Stomach smooth muscle (tissue), 2 donors: ENCODE measurements at regions not wholly inside any gene's neighbourhood (a gene's known extent, or its start where the extent isn't known, plus 50 kb on each side); places are given as distances from the start of the nearest gene placed in this dataset.
"Not testable (repeated sequence)": the region's sequence is repeated elsewhere in the genome, so short reads cannot be mapped to it uniquely, and the experiment has no call there.

ENCODE experiments used
- H3K27ac ChIP-seq: one replicate; pipeline ENCODE4 v1.7.0; 2013; ENCODE audit warnings: mild to moderate bottlenecking, low read length, inconsistent platforms
- H3K27me3 ChIP-seq, 2 donors: one replicate each; pipeline ENCODE4 v1.7.0; 2013; ENCODE audit warnings: low read length in 2 of 2; ENCODE audit not compliant: insufficient read depth in 2 of 2, control insufficient read depth in 1 of 2
- H3K36me3 ChIP-seq, 2 donors: one replicate each; pipeline ENCODE4 v1.7.0; 2013; ENCODE audit warnings: low read length in 2 of 2; ENCODE audit not compliant: control insufficient read depth in 2 of 2, insufficient read depth in 2 of 2
- H3K4me1 ChIP-seq: one replicate; pipeline ENCODE4 v1.7.0; 2013; ENCODE audit warnings: low read length; ENCODE audit not compliant: control insufficient read depth, insufficient read depth
- H3K4me3 ChIP-seq, 2 donors: one replicate each; pipeline ENCODE4 v1.7.0; 2013; ENCODE audit warnings: low read length in 2 of 2
- H3K9ac ChIP-seq, 2 donors: one replicate each; pipeline ENCODE4 v1.7.0; 2013; ENCODE audit warnings: low read length in 2 of 2, mild to moderate bottlenecking in 1 of 2
- H3K9me3 ChIP-seq, 2 donors: one replicate each; pipeline ENCODE4 v1.7.0; 2013; ENCODE audit warnings: low read length in 2 of 2; ENCODE audit not compliant: control insufficient read depth in 2 of 2
- donor health status: healthy.
- donor health status: Pancreatic carcinoma.

- Histone ChIP-seq H3K4me3 (no peak overlapping the region), H3K27ac (no peak overlapping the region), H3K9me3 (no peaks in the 10 kb centered on the region), H3K36me3 (no peaks in the 10 kb centered on the region), H3K4me1 (no peaks in the 10 kb centered on the region), H3K27me3 (no peaks in the 10 kb centered on the region), H3K9ac (no peak overlapping the region)
Observed at GRCh38 chr3:81816473-81817250, 55.2 kb upstream of the GBE1 start.

DNA sequence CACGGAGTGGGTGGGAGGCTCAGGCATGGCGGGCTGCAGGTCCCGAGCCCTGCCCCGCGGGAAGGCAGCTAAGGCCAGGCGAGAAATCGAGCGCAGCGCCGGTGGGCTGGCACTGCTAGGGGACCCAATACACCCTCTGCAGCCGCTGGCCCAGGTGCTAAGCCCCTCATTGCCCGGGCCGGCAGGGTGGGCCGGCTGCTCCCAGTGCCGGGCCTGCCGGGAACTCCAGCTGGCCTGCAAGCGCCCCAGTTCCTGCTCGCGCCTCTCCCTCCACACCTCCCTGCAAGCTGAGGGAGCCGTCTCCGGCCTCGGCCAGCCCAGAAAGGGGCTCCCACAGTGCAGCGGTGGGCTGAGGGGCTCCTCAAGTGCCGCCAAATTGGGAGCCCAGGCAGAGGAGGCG, 50.7 kb upstream of the GBE1 start:
- not testable (repeated sequence) for H3K4me1 ChIP-seq, H3K4me3 ChIP-seq, H3K9ac ChIP-seq, H3K9me3 ChIP-seq, H3K36me3 ChIP-seq, H3K27ac ChIP-seq, H3K27me3 ChIP-seq
